OCI-LY3 (cell line): ENCODE measurements at regions not wholly inside any gene's neighbourhood (a gene's known extent, or its start where the extent isn't known, plus 50 kb on each side); places are given as distances from the start of the nearest gene placed in this dataset.

Experiments
- H2AFZ ChIP-seq: fragments of 200-600, 300-600 bp; shearing (Covaris generic); 2 replicates; pipeline ENCODE4 v1.6.0; 2014; ENCODE audit warnings: antibody characterized with exemption, low read depth, low read length
- H3K27ac ChIP-seq: fragments of 200-600, 300-600 bp; sonication (generic); 2 replicates; pipeline ENCODE4 v1.5.1; 2014; ENCODE audit warnings: mild to moderate bottlenecking, low read length, moderate library complexity, mixed read lengths
- H3K27me3 ChIP-seq: fragments of 200-600, 300-600 bp; sonication (generic); 2 replicates; pipeline ENCODE4 v1.6.1; 2014; ENCODE audit warnings: low read depth, low read length, mixed read lengths
- H3K36me3 ChIP-seq: fragments of 200-600, 300-600 bp; sonication (generic); replicated peaks from 2 replicates; pipeline ENCODE3; 2014; ENCODE audit warnings: low read depth, low read length, mixed read lengths
- H3K4me1 ChIP-seq: fragments of 300-600, 200-600 bp; sonication (generic); 2 replicates; pipeline ENCODE4 v1.6.1; 2014; ENCODE audit warnings: low read length, mixed read lengths
- H3K4me2 ChIP-seq: fragments of 200-600, 300-600 bp; sonication (generic); 2 replicates; pipeline ENCODE4 v1.6.1; 2014; ENCODE audit warnings: low read length, mixed read lengths
- H3K4me3 ChIP-seq: fragments of 300-600, 200-600 bp; sonication (generic); 2 replicates; pipeline ENCODE4 v1.5.1; 2014; ENCODE audit warnings: antibody characterized with exemption, mild to moderate bottlenecking, low read length, moderate library complexity
- H3K79me2 ChIP-seq: fragments of 300-600, 200-600 bp; shearing (Covaris generic); 2 replicates; pipeline ENCODE4 v1.6.1; 2014; ENCODE audit warnings: mild to moderate bottlenecking, low read length, mixed read lengths
- H3K9ac ChIP-seq: fragments of 300-600, 200-600 bp; shearing (Covaris generic); 2 replicates; pipeline ENCODE4 v1.6.0; 2014; ENCODE audit warnings: mild to moderate bottlenecking, low read length, moderate library complexity
- H3K9me3 ChIP-seq: fragments of 200-600, 300-600 bp; shearing (Covaris generic); 2 replicates; pipeline ENCODE4 v1.6.1; 2014; ENCODE audit warnings: low read length, mixed read lengths; ENCODE audit not compliant: insufficient read depth
- H4K20me1 ChIP-seq: fragments of 200-600, 300-600 bp; sonication (generic); 2 replicates; pipeline ENCODE4 v1.6.1; 2016; ENCODE audit warnings: low read length, mixed read lengths; ENCODE audit not compliant: insufficient read depth
- CTCF ChIP-seq: fragments of 200-600, 300-600 bp; sonication (generic); IDR thresholded peaks from 2 replicates; pipeline ENCODE4 v1.5.1; 2014; ENCODE audit warnings: antibody characterized with exemption, low read length, low read depth
- EZH2phosphoT487 ChIP-seq: fragments of 200-600 bp; shearing (Covaris generic); IDR thresholded peaks from 2 replicates; pipeline ENCODE4 v1.6.1; 2018; ENCODE audit warnings: antibody characterized with exemption, mixed run types, low read depth

- TF ChIP-seq CTCF (no peak), EZH2phosphoT487 (no peak)
- no peak overlapping the region for H3K27ac ChIP-seq
- H3K4me2 ChIP-seq: no peak overlapping the region
- no peaks in the 10 kb centered on the region for H3K27me3 ChIP-seq
- H3K4me1 ChIP-seq: no peaks in the 10 kb centered on the region
- no peaks in the 10 kb centered on the region for H3K36me3 ChIP-seq
- no peak overlapping the region for H3K9ac ChIP-seq
- no peaks in the 10 kb centered on the region for H4K20me1 ChIP-seq
- H2AFZ ChIP-seq: no peak overlapping the region
- no peaks in the 10 kb centered on the region for H3K9me3 ChIP-seq
- no peaks in the 10 kb centered on the region for H3K79me2 ChIP-seq
- no peak overlapping the region for H3K4me3 ChIP-seq
Measured at GRCh38 chr3:148005456-148005855, 596.3 kb downstream of the ZIC1 start.

- Histone ChIP-seq H2AFZ (no peak overlapping the region), H3K36me3 (no peaks in the 10 kb centered on the region), H3K9me3 (no peaks in the 10 kb centered on the region), H3K79me2 (no peaks in the 10 kb centered on the region), H3K4me1 (no peaks in the 10 kb centered on the region), H3K27me3 (no peaks in the 10 kb centered on the region), H4K20me1 (no peaks in the 10 kb centered on the region), H3K4me2 (no peak overlapping the region), H3K4me3 (no peak overlapping the region), H3K27ac (no peak overlapping the region), H3K9ac (no peak overlapping the region)
- no peak for TF ChIP-seq EZH2phosphoT487
- no peak for TF ChIP-seq CTCF
Measured at GRCh38 chr3:148006508-148006907, 597.3 kb downstream of the ZIC1 start.

GRCh38 chr3:148008591-148008990, 599.4 kb downstream of the ZIC1 start:
- no peak overlapping the region for H3K9ac ChIP-seq
- H4K20me1 ChIP-seq: no peaks in the 10 kb centered on the region
- no peaks in the 10 kb centered on the region for H3K79me2 ChIP-seq
- H3K27me3 ChIP-seq: no peaks in the 10 kb centered on the region
- no peak overlapping the region for H3K27ac ChIP-seq
- no peak overlapping the region for H3K4me3 ChIP-seq
- H3K9me3 ChIP-seq: no peaks in the 10 kb centered on the region
- no peak overlapping the region for H2AFZ ChIP-seq
- no peaks in the 10 kb centered on the region for H3K36me3 ChIP-seq
- no peak for TF ChIP-seq CTCF
- TF ChIP-seq EZH2phosphoT487: no peak
- no peaks in the 10 kb centered on the region for H3K4me1 ChIP-seq
- H3K4me2 ChIP-seq: no peak overlapping the region

- Histone ChIP-seq H2AFZ (no peak overlapping the region), H3K4me1 (peaks cover 6% of the 10 kb centered on the region), H4K20me1 (no peaks in the 10 kb centered on the region), H3K27me3 (no peaks in the 10 kb centered on the region), H3K9ac (no peak overlapping the region), H3K79me2 (no peaks in the 10 kb centered on the region), H3K4me3 (no peak overlapping the region), H3K36me3 (no peaks in the 10 kb centered on the region), H3K4me2 (no peak overlapping the region), H3K9me3 (no peaks in the 10 kb centered on the region), H3K27ac (no peak overlapping the region)
- no peak for TF ChIP-seq EZH2phosphoT487
- TF ChIP-seq CTCF: no peak
Measured at GRCh38 chr3:148020861-148021260, 611.7 kb downstream of the ZIC1 start.
